Stromal cell of bone marrow (primary cell): ENCODE measurements at regions not wholly inside any gene's neighbourhood (a gene's known extent, or its start where the extent isn't known, plus 50 kb on each side); places are given as distances from the start of the nearest gene placed in this dataset.

Experiments used
- DNase-seq: peaks from one replicate; pipeline ENCODE4 v3.0.0-alpha.2; 2012; ENCODE audit warnings: low read depth

GRCh38 chr20:40806929-40807820 lies 118.1 kb upstream of the MAFB start:
- no peak for DNase-seq

GRCh38 chr20:40807821-40808170 lies 118.8 kb upstream of the MAFB start:
- DNase-seq: no peak

GRCh38 chr20:40808936-40809335 lies 119.9 kb upstream of the MAFB start:
- no peak for DNase-seq

- no peak for DNase-seq
Observed at GRCh38 chr20:40809361-40809760, 120.3 kb upstream of the MAFB start.

GRCh38 chr20:40810332-40811000 lies 121.4 kb upstream of the MAFB start:
- no peak for DNase-seq

GRCh38 chr20:40811004-40811403 lies 122.0 kb upstream of the MAFB start:
- no peak for DNase-seq

- DNase-seq: no peak
Observed at GRCh38 chr20:40811660-40812414, 122.8 kb upstream of the MAFB start.

- DNase-seq: no peak
Observed at GRCh38 chr20:40812415-40812925, 123.4 kb upstream of the MAFB start.

GRCh38 chr20:40813029-40813431 lies 124.0 kb upstream of the MAFB start:
- DNase-seq: no peak

- DNase-seq: no peak
Observed at GRCh38 chr20:40813708-40814630, 124.9 kb upstream of the MAFB start.

- DNase-seq: no peak
Observed at GRCh38 chr20:40814631-40814960, 125.6 kb upstream of the MAFB start.

- no peak for DNase-seq
Observed at GRCh38 chr20:40815156-40816038, 126.4 kb upstream of the MAFB start.

- no peak for DNase-seq
Observed at GRCh38 chr20:40816039-40816352, 127.0 kb upstream of the MAFB start.

GRCh38 chr20:40821429-40821828 lies 132.4 kb upstream of the MAFB start:
- no peak for DNase-seq

- DNase-seq: no peak
Observed at GRCh38 chr20:40826699-40827098, 137.7 kb upstream of the MAFB start.

GRCh38 chr20:40835321-40835720 lies 146.3 kb upstream of the MAFB start:
- no peak for DNase-seq

- no peak for DNase-seq
Observed at GRCh38 chr20:40838509-40838908, 149.5 kb upstream of the MAFB start.

- DNase-seq: no peak
Observed at GRCh38 chr20:40843251-40843650, 154.2 kb upstream of the MAFB start.

GRCh38 chr20:40844332-40844731 lies 155.3 kb upstream of the MAFB start:
- DNase-seq: no peak

- DNase-seq: no peak
Observed at GRCh38 chr20:40848096-40848495, 159.1 kb upstream of the MAFB start.

- DNase-seq: no peak
Observed at GRCh38 chr20:40848526-40848925, 159.5 kb upstream of the MAFB start.
